ENCODE measurements at regions not wholly inside any gene's neighbourhood (a gene's known extent, or its start where the extent isn't known, plus 50 kb on each side); places are given as distances from the start of the nearest gene placed in this dataset.

DNA sequence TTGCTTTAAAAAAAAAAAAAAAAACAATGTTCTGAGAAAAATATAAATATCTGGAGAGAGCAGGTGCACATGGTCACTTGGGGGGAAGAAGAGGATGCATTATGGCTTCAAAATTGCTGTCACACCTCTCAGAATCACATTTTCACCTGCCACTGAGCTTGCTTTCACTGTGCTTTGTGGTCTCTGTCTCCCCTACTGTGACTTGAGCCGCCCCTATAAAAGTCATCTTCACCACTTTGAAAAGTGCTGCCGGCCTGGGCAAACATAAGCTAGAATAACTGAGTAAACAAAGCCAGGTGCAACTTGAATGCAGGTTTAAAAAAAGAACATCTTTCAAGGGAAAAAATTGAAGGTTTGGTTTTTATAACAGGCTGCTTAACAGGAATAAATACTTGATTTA, 368.1 kb upstream of the GRIA1 start:
- DNase-seq (ENCODE audit: low read depth) = no peak

GRCh38 chr5:153130296-153130695, 360.2 kb upstream of the GRIA1 start:
- no peak for DNase-seq (ENCODE audit: low read depth)

DNA sequence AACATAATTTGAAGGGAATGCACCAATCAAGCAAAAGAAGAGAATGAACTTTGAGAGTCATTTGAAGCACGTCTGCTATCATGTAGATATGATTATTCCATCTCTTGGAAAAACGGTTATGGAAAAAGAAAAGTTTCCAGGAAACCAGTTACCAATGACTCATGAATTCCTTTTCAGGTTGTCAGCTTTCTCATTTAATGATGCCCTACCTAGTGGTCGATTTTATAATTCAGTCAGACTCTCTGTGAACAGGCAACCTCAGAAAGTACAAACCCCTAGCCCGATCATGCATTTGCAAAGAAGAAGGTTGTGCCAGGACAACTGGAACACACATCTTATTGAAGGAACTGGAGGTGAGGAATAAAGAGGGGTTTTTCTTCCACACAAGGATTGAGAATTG, 355.1 kb upstream of the GRIA1 start:
- no peak for DNase-seq (ENCODE audit: low read depth)

GRCh38 chr5:153136910-153137614, 353.4 kb upstream of the GRIA1 start:
- no peak for DNase-seq (ENCODE audit: low read depth)

DNA sequence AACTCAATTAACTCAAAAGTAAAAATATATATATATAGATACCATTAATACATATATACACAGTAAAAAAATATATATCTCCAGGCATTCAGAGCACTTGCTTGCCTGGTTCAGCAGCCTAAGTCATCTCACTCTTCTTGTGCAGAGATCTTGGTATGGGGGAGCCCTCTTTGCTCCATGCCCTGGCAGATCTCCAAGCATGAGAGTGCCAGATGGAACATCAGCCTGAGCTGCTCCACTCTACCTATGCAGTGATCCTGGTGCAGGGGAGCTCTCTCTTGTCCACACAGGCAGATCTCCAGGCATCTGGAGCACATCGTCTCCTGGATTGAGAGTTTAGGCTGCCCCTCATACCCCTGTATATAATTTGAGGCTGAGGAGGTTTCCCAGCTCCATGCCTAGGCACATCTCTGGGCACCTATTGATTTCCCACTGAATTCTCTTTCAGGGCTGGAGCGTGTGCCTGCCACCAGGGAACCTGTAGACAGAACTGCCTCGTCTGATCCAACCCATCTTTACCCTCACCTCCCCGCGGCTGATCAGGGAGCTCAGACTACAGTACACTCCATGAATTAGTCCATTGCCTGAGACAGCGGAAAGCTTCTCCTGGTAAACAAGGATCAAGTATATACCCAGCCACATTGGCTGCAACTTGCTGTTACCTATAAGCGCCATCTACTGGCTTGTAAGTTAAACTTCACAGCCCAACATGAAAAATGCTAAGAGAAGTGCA, 342.4 kb upstream of the GRIA1 start:
- no peak for DNase-seq (ENCODE audit: low read depth)

GRCh38 chr5:153148624-153148976, 341.9 kb upstream of the GRIA1 start:
- DNase-seq (ENCODE audit: low read depth) = no peak

DNA sequence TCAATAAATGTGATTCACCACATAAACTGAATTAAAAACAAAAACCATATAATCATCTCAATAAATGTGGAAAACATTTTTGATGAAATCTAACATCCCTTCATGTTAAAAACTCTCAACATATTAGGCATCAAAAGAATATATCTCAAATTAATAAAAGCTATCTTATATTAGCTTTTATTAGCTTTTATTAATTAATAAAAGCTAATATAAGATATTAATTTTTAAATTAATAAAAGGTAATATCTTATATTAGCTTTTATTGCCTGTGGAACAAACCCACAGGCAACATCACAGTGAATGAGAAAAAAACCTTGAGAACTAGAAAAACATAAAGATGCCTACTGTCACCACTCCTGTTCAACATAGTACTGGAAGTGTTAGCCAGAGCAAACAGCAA, 338.9 kb upstream of the GRIA1 start:
- DNase-seq (ENCODE audit: low read depth) = no peak

DNA sequence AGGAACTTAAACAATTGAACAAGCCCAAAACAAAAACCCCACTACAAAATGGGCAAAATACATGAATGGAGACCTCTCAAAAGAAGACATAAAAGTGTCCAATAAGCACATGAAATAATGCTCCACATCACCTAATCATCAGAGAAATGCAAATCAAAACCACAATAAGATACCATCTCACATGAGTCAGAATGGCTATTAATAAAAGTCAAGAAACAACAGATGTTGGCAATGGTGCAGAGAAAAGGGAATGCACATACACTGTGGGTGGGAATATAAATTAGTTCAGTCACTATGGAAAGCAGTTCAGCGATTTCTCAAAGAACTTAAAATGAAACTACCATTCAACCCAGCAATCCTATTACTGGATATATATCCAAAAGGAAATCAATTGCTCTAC, 337.4 kb upstream of the GRIA1 start:
- DNase-seq (ENCODE audit: low read depth) = no peak

- DNase-seq (ENCODE audit: low read depth) = no peak
Observed at GRCh38 chr5:153157156-153157555, 333.3 kb upstream of the GRIA1 start.

DNA sequence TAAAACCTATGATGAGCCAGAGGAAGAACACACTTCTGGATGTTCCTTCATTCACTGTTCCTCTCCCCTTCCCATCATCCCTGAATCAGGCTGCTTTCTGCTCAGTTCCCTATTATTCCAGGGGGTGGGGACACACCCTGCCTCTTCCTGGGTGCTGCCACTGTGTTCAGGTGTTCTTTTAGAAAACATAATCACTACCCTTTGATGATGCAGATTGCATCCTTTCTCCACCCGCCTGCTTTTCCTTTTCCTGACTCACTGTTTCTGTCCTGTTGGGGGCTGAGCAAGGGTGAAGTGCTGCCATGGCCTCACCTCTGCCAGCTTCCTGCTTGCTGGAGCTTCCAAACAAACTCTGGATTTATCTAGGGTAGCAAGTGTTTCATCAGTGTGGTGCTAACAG, 331.9 kb upstream of the GRIA1 start:
- no peak for DNase-seq (ENCODE audit: low read depth)

- no peak for DNase-seq (ENCODE audit: low read depth)
Observed at GRCh38 chr5:153159616-153160015, 330.9 kb upstream of the GRIA1 start.

DNA sequence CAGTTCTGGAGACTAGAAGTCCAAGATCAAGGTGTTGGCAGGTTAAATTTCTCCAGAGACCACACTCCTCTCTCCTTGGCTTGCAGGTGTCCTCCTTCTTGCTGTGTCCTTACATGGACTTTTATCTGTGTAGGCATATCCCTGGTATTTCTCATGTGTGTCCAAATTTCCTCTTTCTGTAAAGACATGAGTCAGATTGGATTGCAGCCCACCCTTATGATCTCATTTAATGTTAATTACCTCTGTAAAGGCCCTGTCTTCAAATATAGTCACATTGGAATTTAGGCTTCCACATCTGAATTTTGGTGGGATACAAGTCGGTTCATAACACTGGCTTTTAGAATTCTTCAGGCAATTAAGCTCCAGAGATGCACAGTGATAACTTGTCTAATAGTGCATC, 322.2 kb upstream of the GRIA1 start:
- DNase-seq (ENCODE audit: low read depth) = no peak

- DNase-seq (ENCODE audit: low read depth) = no peak
Observed at GRCh38 chr5:153187503-153187902, 303.0 kb upstream of the GRIA1 start.

DNA sequence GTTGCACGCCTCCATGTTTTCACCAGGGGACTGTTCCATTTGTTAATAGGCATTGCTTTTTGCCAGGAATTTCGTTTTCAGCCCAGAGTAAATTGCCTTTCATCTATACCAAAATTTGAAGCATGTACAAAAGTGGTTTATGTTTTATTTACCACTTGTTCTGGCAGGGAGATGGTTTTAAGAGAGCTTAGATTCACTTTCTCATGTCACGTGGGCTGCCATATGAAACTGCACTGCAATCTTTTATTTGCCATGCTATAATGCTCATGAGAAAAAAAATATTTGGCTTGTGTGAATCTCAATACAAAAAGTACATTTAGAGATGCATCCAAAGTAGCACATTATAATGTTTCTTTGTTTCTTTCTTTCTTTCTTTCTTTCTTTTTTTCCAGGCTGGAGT, 284.1 kb upstream of the GRIA1 start:
- DNase-seq (ENCODE audit: low read depth) = no peak

DNA sequence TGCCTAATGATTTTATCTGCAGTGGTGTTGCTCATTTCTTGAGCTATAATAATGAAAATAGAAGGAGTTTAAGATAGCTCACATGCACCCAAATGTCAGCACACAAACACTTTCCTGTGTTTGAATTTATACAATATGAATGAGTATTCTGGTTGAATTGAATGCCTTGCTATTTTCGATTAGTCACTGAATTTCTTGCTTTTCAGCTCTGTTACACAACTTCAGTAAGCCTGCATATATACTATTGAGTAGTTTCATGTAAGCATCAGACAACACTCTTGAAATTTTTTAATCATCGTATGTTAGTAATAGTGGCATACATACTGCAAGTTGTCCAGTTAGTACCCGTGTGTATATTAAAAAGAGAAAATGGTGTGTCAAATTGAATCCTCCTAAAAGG, 281.5 kb upstream of the GRIA1 start:
- DNase-seq (ENCODE audit: low read depth) = no peak

GRCh38 chr5:153209687-153210086, 280.8 kb upstream of the GRIA1 start:
- no peak for DNase-seq (ENCODE audit: low read depth)

- no peak for DNase-seq (ENCODE audit: low read depth)
Observed at GRCh38 chr5:153211076-153211475, 279.4 kb upstream of the GRIA1 start.

DNA sequence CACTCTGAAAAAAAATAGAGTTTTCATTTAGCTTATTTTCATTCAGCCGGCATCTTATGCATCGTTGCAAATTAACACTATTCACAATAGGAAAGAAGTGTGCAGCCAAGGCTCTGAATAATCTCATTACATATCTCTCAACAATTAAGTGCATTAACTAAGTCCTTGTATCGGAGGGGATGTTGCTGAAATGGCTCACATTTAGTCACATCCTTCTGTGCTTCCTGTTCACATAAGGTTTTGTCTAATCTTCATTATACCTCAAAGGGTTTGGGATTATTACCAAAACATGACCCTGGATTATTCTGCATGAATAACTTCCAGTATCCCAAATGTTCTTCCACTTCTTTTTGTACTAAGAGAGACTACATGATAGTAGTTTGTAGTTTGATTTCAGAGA, 278.0 kb upstream of the GRIA1 start:
- no peak for DNase-seq (ENCODE audit: low read depth)

GRCh38 chr5:153222936-153223335, 267.5 kb upstream of the GRIA1 start:
- no peak for DNase-seq (ENCODE audit: low read depth)

DNA sequence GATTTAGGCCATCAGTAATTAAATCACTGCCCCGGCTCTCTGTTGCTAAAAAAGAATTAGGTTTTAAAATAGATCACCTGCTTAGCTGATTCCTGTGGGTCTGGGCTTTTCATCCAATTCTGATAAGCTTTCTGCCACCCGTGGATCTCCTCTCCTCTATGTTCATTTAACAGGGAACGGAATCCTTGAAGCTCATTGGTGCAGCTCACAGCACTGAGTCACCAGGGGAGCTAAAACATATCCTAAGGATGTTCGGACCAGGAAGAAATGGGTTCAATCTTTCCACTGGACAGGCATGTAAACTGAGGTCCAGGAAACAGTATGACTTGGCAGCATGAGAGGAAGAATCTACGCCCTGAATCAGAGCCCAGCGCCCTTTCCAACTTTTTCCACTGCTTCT, 267.1 kb upstream of the GRIA1 start:
- no peak for DNase-seq (ENCODE audit: low read depth)

DNA sequence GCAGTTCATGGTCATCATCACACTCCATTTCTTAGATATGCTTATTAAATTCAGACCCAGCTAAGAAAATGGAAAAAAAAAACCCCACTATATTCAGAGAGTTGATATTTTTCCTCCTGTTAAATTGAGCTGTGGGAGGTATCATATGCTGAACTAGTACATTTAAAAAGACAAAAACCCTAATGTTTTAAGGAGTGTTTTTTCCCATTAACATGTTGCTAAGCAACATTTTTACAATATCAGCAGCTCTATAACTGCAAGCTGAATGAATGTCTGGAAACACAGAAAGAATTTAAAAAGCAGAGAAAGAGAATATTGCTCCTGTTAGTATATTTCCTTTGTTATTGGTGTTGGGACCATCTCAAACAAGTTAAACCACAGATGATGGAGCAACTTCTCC, 265.8 kb upstream of the GRIA1 start:
- DNase-seq (ENCODE audit: low read depth) = no peak

DNA sequence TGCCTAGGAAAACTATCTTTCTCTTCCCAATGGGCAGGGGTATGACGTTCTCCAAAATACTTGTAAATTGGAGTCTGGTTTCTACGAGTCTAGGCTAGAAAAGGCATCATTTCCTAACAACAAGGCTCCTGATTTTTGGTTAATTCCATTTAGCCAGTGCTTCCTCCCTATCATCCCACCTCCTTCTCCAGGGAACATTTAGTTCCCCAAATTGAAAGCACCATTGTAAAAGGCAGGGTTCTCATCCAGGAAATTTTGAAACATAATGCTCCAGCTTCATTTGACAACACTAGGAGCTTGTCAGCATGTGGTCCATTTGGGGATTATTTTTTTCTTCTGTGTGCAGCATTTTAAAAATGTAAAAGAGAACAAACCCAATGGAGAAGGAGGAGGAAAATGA, 256.5 kb upstream of the GRIA1 start:
- DNase-seq (ENCODE audit: low read depth) = no peak

DNA sequence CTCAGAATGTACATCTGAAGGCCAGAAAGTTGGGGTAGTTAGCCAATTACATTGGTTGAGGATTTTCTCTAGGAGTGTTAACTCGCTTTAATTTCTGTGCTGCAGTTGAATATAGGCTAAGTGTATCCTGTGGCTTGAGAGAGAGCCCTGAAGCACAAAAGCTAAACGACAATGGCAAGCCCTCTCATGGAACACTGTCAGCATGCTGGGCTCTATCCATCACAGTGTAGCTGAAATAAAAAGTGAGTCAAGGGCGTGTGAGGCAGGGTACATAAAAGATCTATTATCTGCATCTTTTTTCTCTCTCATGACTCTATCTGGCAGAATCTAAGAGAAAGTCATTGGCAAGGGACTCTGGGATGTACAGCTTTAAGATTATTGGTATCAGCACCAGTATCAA, 254.2 kb upstream of the GRIA1 start:
- no peak for DNase-seq (ENCODE audit: low read depth)

DNA sequence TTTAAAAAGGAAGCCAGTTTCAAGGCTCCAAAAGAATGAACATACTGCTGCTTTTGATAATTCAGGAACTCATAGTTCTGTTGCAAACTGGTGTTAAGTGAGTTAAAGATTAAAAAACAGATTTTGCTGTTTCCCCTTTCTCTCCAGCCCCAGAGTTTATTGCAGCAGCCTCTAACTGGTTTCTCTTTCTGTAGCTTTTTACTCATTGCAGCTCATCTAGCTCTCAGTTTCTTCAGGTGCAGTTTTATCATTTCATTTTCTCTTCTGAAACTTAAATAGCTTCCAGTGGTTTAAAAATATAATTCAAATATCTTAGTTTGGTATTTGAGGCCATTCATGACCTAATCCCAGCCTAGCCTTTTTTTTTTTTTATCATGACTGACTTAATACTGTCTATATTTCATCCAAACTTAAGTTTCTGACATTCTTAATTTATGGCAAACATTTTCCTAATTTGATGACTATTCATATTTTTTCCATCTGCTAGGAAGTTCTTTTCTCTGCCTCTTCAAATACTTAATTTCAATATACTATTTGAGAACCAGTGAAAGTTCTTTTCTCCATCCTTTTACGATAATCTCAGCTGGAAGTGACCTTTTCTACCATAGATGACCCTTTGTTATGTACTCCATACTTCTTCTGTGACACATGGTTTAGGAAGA, 252.7 kb upstream of the GRIA1 start:
- no peak for DNase-seq (ENCODE audit: low read depth)

Measured in stimulated activated CD8-positive, alpha-beta memory T cell treated with anti-CD3 and anti-CD28 coated beads, Interleukin-4, amount 100 ng/mL, for 24 hours (primary cell).